Activated naive CD4-positive, alpha-beta T cell treated with anti-CD3 and anti-CD28 coated beads, Interleukin-2, amount 50 U/mL, for 24 hours (primary cell): ENCODE measurements at regions not wholly inside any gene's neighbourhood (a gene's known extent, or its start where the extent isn't known, plus 50 kb on each side); places are given as distances from the start of the nearest gene placed in this dataset.

Experiments used
- H3K27ac Mint-ChIP-seq: one replicate; pipeline ENCODE4 v1.8.0; 2021; ENCODE audit warnings: mild to moderate bottlenecking, mixed read lengths
- H3K27me3 Mint-ChIP-seq: one replicate; pipeline ENCODE4 v1.8.0; 2021; ENCODE audit warnings: mixed read lengths
- H3K36me3 Mint-ChIP-seq: one replicate; pipeline ENCODE4 v1.8.0; 2021; ENCODE audit warnings: mixed read lengths
- H3K4me1 Mint-ChIP-seq: one replicate; pipeline ENCODE4 v1.8.0; 2021; ENCODE audit warnings: mixed read lengths
- H3K4me3 Mint-ChIP-seq: one replicate; pipeline ENCODE4 v1.8.0; 2021; ENCODE audit warnings: mild to moderate bottlenecking, mixed read lengths
- H3K9me3 Mint-ChIP-seq: one replicate; pipeline ENCODE4 v1.8.0; 2021; ENCODE audit warnings: mixed read lengths

GRCh38 chr1:79100385-79100784 is 93.9 kb upstream of the ADGRL4 start:
- Mint-ChIP-seq H3K27me3 (no peaks in the 10 kb centered on the region), H3K27ac (no peak overlapping the region), H3K4me1 (no peaks in the 10 kb centered on the region), H3K9me3 (peaks cover 4% of the 10 kb centered on the region), H3K4me3 (no peak overlapping the region), H3K36me3 (no peaks in the 10 kb centered on the region)

DNA sequence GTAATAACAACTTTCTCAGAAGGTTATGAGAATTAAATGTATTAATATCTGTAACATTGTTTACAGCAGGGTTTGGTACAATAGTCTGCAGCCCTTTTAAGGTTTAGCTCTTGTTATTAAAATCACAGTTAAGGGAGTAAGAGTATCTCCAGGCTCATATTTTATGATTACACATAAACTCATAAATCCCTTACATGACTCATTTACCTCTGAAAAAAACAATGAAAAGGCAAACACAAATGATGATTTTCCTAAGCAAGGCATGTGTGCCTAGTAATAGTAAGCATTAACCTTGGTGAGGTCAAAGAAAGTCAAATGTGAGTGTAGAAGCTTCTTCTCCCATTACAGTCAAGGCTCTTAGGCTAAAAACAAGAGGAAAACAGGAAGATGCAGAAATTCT is 84.5 kb upstream of the ADGRL4 start:
- H3K4me1 Mint-ChIP-seq: no peaks in the 10 kb centered on the region
- no peaks in the 10 kb centered on the region for H3K36me3 Mint-ChIP-seq
- H3K27me3 Mint-ChIP-seq: no peaks in the 10 kb centered on the region

DNA sequence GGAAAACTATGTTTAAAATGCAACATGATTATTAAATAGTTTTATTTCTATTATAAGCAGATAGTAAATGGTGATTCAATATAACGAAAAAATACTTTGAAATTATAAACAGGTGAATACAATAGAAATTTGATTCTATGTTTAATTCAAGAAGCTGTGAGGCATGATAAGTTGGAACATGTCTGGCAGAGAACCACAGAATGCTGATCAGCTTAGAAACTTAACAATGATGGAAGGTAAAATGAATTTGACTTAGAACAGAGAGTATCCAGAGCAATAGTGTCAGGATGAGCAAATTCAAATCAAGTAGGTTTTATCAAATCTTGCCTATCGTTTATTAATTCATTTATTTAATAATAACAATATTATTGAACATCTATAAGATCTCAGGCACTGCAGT is 83.4 kb upstream of the ADGRL4 start:
- Mint-ChIP-seq H3K4me3 (no peak overlapping the region), H3K27me3 (no peaks in the 10 kb centered on the region), H3K4me1 (no peaks in the 10 kb centered on the region), H3K36me3 (no peaks in the 10 kb centered on the region), H3K27ac (no peak overlapping the region), H3K9me3 (peaks cover 5% of the 10 kb centered on the region)

More for the DNA sequence above, 84.5 kb upstream of the ADGRL4 start:
- H3K9me3 Mint-ChIP-seq: peaks cover 5% of the 10 kb centered on the region
- H3K27ac Mint-ChIP-seq: no peak overlapping the region
- H3K4me3 Mint-ChIP-seq: no peak overlapping the region

DNA sequence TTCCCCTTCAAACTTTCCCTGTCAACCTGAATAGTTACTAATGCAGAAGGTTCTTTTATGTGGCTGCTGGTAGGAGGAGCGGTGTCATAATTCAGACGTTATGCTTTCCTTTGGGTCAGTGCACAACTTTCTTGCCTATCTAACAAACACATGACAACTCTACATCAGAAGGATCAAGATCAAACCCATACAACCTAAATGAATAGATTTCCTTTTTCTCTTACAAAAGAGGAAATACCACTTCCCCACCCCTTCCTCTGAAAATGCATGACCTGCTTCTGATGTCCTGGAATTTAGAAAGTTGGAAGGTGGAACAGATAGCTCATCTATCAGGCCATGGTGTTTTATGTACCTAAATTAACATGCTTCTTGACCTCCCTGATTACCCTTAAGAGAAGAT is 75.7 kb upstream of the ADGRL4 start:
- Mint-ChIP-seq H3K27me3 (no peaks in the 10 kb centered on the region), H3K4me1 (no peaks in the 10 kb centered on the region), H3K36me3 (no peaks in the 10 kb centered on the region), H3K4me3 (no peak overlapping the region), H3K9me3 (no peaks in the 10 kb centered on the region), H3K27ac (no peak overlapping the region)

- Mint-ChIP-seq H3K36me3 (no peaks in the 10 kb centered on the region), H3K4me1 (no peaks in the 10 kb centered on the region), H3K4me3 (no peak overlapping the region), H3K9me3 (no peaks in the 10 kb centered on the region), H3K27ac (no peak overlapping the region), H3K27me3 (no peaks in the 10 kb centered on the region)
These were observed 73.2 kb upstream of the ADGRL4 start for GRCh38 chr1:79079770-79080169.

- no peak overlapping the region for H3K4me3 Mint-ChIP-seq
- H3K36me3 Mint-ChIP-seq: no peaks in the 10 kb centered on the region
- no peaks in the 10 kb centered on the region for H3K4me1 Mint-ChIP-seq
- H3K27ac Mint-ChIP-seq: no peak overlapping the region
- no peaks in the 10 kb centered on the region for H3K9me3 Mint-ChIP-seq
- no peaks in the 10 kb centered on the region for H3K27me3 Mint-ChIP-seq
These were observed 68.4 kb upstream of the ADGRL4 start for GRCh38 chr1:79074975-79075374.

GRCh38 chr1:79069828-79070227 is 63.3 kb upstream of the ADGRL4 start:
- Mint-ChIP-seq H3K4me1 (no peaks in the 10 kb centered on the region), H3K9me3 (no peaks in the 10 kb centered on the region), H3K27ac (no peak overlapping the region), H3K4me3 (no peak overlapping the region), H3K27me3 (no peaks in the 10 kb centered on the region), H3K36me3 (no peaks in the 10 kb centered on the region)

DNA sequence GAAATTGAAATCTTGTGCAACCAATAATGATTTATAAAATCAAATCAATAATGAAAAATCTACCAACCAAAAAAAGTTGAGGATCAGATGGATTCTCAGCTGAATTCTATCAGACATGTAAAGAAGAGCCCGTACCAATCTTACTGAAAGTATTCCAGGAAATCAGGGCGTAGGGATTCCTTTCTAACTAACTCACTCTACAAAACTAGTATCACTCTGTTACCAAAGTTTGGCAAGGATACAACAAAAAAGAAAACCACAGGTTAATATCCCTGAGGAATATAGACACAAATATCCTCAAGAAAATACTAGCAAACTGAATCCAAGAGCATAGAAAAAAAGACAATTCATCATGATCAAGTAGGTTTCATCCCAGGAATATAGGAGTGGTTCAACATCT is 52.8 kb upstream of the ADGRL4 start:
- Mint-ChIP-seq H3K27me3 (no peaks in the 10 kb centered on the region), H3K9me3 (peaks cover 21% of the 10 kb centered on the region), H3K36me3 (no peaks in the 10 kb centered on the region), H3K4me3 (no peak overlapping the region), H3K27ac (no peak overlapping the region), H3K4me1 (no peaks in the 10 kb centered on the region)
